PC-9 (cell line): ENCODE measurements at regions not wholly inside any gene's neighbourhood (a gene's known extent, or its start where the extent isn't known, plus 50 kb on each side); places are given as distances from the start of the nearest gene placed in this dataset.

Experiments used
- BruUV-seq: library from RNA; stranded (reverse); fragments of 400-500 nt; replicated peaks from 2 replicates; lab custom pipeline; 2021; lab: Mats Ljungman, UMichigan
- CTCF ChIA-PET: fragments of 300-600 bp; sonication (Branson Sonifier 250); formaldehyde crosslinking; loops from one replicate; lab custom pipeline; 2022; ENCODE audit warnings: antibody characterized with exemption; lab: Charles Lee
- POLR2A ChIA-PET: fragments of 300-600 bp; sonication (Branson Sonifier 250); formaldehyde crosslinking; loops from one replicate; lab custom pipeline; 2022; ENCODE audit warnings: antibody characterized with exemption; ENCODE audit not compliant: unreplicated experiment; lab: Charles Lee
- DNase-seq, 2 experiments: peaks; one replicate each; pipeline versions ENCODE4 v3.0.0 to v3.0.0-alpha.2; 2015 to 2022; ENCODE audit warnings: mixed read lengths in 1 of 2
- H2AFZ ChIP-seq: fragments of 200-600 bp; sonication (generic); 2 replicates; pipeline ENCODE4 v1.8.1; 2017; ENCODE audit warnings: antibody characterized with exemption
- H3F3A ChIP-seq: fragments of 200-600 bp; sonication (generic); 2 replicates; pipeline ENCODE4 v1.8.1; 2017; ENCODE audit warnings: antibody characterized with exemption, mild to moderate bottlenecking, low read depth; ENCODE audit not compliant: insufficient read depth
- H3K27ac ChIP-seq: fragments of 200-600 bp; sonication (generic); 2 replicates; pipeline ENCODE4 v1.6.1; 2016; ENCODE audit warnings: mixed run types
- H3K27me3 ChIP-seq: fragments of 200-600 bp; sonication (generic); 2 replicates; pipeline ENCODE4 v1.6.1; 2016; ENCODE audit warnings: low read depth, mixed run types; ENCODE audit not compliant: insufficient read depth
- H3K36me3 ChIP-seq: fragments of 200-600 bp; sonication (generic); 2 replicates; pipeline ENCODE4 v1.6.1; 2016; ENCODE audit warnings: low read depth, mixed run types
- H3K4me1 ChIP-seq: fragments of 200-600 bp; sonication (generic); replicated peaks from 2 replicates; pipeline ENCODE4 v1.6.1; 2016; ENCODE audit warnings: mixed run types; ENCODE audit not compliant: insufficient read depth
- H3K4me2 ChIP-seq: fragments of 200-600 bp; sonication (generic); 2 replicates; pipeline ENCODE4 v1.6.1; 2017; ENCODE audit warnings: mixed run types
- H3K4me3 ChIP-seq: fragments of 200-600 bp; sonication (generic); 2 replicates; pipeline ENCODE4 v1.6.1; 2016; ENCODE audit warnings: mixed run types
- H3K79me2 ChIP-seq: fragments of 200-600 bp; sonication (generic); 2 replicates; pipeline ENCODE4 v1.6.1; 2017; ENCODE audit warnings: low read depth, mixed run types
- H3K9me2 ChIP-seq: fragments of 200-600 bp; sonication (generic); 2 replicates; pipeline ENCODE4 v1.8.1; 2017; ENCODE audit warnings: mild to moderate bottlenecking; ENCODE audit not compliant: insufficient read depth
- H3K9me3 ChIP-seq: fragments of 200-600 bp; sonication (generic); 2 replicates; pipeline ENCODE4 v1.8.1; 2016; ENCODE audit warnings: low read depth; ENCODE audit not compliant: insufficient read depth
- H4K20me1 ChIP-seq: fragments of 200-600 bp; sonication (generic); 2 replicates; pipeline ENCODE4 v1.8.1; 2017; ENCODE audit not compliant: insufficient read depth
- EZH2 ChIP-seq: fragments of 200-600 bp; sonication (generic); IDR thresholded peaks from 2 replicates; pipeline ENCODE4 v1.8.0; 2017; ENCODE audit warnings: antibody characterized with exemption, low read depth
- intact Hi-C: fragments of 100-400 bp; cut with micrococcal nuclease; formaldehyde crosslinking; loops from one replicate; pipeline ENCODE4 v1.10.0; 2022; ENCODE audit not compliant: unreplicated experiment
- TF ChIP-seq, protein P1 (sequence below): fragments of 200-600 bp; sonication (generic); conservative IDR thresholded peaks from 2 replicates; pipeline ENCODE4 v1.6.1; 2017; ENCODE audit warnings: mixed run types, antibody characterized with exemption, mild to moderate bottlenecking, moderate library complexity

DNA sequence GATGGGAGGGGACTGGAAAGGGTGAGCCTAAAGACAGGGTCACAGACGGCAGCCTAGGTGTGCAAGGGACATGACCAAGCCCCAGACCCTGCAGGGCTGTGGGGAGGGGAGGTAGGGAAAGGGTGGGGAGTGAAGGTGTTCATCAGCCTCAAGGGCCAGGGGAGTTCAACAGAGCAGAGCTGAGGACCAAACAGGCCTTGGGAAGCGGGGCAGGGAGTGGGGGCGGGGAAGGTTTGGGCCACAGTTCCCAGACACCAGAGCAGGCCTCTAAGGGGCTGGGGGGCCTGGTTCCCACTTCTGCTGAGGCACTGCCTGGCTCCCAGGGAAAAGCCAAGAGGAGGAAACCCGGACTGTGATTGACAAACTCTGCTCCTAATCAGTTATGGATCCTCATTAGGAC, 456.3 kb downstream of the MATN1 start:
- H4K20me1 ChIP-seq, result no peaks in the 10 kb centered on the region
- no peaks in the 10 kb centered on the region for H3K9me3 ChIP-seq
- H3F3A ChIP-seq, result no peaks in the 10 kb centered on the region
- intact Hi-C loops, result no loop called here
- no TSS peak for BruUV-seq
- H2AFZ ChIP-seq, result no peak overlapping the region
- TF ChIP-seq, protein P1, sequence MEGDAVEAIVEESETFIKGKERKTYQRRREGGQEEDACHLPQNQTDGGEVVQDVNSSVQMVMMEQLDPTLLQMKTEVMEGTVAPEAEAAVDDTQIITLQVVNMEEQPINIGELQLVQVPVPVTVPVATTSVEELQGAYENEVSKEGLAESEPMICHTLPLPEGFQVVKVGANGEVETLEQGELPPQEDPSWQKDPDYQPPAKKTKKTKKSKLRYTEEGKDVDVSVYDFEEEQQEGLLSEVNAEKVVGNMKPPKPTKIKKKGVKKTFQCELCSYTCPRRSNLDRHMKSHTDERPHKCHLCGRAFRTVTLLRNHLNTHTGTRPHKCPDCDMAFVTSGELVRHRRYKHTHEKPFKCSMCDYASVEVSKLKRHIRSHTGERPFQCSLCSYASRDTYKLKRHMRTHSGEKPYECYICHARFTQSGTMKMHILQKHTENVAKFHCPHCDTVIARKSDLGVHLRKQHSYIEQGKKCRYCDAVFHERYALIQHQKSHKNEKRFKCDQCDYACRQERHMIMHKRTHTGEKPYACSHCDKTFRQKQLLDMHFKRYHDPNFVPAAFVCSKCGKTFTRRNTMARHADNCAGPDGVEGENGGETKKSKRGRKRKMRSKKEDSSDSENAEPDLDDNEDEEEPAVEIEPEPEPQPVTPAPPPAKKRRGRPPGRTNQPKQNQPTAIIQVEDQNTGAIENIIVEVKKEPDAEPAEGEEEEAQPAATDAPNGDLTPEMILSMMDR, result no peak
- TF ChIP-seq EZH2, result no peak
- ChIA-PET POLR2A (no interaction called here), CTCF (no interaction called here)
- no peak overlapping the region for H3K4me2 ChIP-seq
- no peaks in the 10 kb centered on the region for H3K36me3 ChIP-seq
- no peaks in the 10 kb centered on the region for H3K79me2 ChIP-seq
- no peak for DNase-seq
- H3K27me3 ChIP-seq, result peaks cover 17% of the 10 kb centered on the region; the same call in 1 of the 2 replicates
- no peak overlapping the region for H3K4me3 ChIP-seq
- H3K9me2 ChIP-seq, result no peaks in the 10 kb centered on the region
- H3K4me1 ChIP-seq, result no peaks in the 10 kb centered on the region
- H3K27ac ChIP-seq, result no peak overlapping the region

DNA sequence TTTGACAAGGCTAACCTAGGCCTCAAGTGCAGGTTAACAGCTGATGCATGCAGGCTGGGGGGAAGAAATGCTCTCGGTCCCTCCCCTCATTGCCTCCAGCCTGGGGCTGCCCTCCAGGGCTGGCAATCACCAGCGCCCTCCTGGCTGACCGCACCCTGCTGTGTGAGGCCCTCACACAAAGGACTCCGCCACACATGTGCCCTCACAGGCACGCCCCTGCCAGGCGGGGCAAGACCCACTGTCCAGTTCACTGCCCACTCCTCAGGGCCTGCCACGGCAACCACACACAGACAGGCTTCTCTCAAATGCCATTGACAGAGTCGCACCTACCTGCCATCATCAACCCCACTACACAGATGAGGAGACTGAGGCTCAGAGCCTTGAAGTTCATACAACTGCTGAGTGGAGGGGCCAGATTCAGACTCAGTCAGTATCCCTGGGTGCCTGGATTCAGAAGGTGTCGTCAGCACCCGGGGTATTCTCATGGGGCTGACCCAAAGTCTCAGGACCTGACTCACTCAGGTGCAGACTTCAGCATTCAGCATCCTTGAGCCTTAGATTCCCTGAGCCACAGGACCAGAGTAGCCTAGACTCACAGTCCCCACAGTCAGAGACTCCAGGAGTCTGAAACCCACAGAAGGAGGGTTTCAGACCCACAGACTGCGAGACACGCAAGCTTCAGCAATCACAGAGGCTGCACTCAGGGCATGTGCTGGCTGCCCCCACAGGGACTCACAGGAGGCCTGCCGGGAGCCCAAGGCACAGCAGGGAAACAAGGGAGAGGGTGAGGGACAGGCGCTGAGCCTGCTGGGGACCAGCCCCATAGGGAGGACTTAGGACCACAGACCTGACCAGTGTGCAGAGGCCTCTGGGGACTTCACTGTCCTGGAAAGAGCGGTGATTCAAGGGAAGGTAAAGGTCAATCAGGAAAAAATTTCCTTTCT, 458.0 kb downstream of the MATN1 start:
- H3K36me3 ChIP-seq, result no peaks in the 10 kb centered on the region
- BruUV-seq, result no TSS peak
- H3K27ac ChIP-seq, result no peak overlapping the region
- H3K9me2 ChIP-seq, result no peaks in the 10 kb centered on the region
- intact Hi-C loops, result no loop called here
- no peaks in the 10 kb centered on the region for H3K4me1 ChIP-seq
- H4K20me1 ChIP-seq, result no peaks in the 10 kb centered on the region
- ChIA-PET CTCF (no interaction called here), POLR2A (no interaction called here)
- H3K79me2 ChIP-seq, result no peaks in the 10 kb centered on the region
- H3K27me3 ChIP-seq, result peaks cover 16% of the 10 kb centered on the region
- DNase-seq, result no peak
- H3K4me3 ChIP-seq, result no peak overlapping the region
- H3K9me3 ChIP-seq, result no peaks in the 10 kb centered on the region
- TF ChIP-seq, protein P1, result no peak
- no peak for TF ChIP-seq EZH2
- H3F3A ChIP-seq, result no peaks in the 10 kb centered on the region
- H3K4me2 ChIP-seq, result no peak overlapping the region
- H2AFZ ChIP-seq, result no peak overlapping the region

DNA sequence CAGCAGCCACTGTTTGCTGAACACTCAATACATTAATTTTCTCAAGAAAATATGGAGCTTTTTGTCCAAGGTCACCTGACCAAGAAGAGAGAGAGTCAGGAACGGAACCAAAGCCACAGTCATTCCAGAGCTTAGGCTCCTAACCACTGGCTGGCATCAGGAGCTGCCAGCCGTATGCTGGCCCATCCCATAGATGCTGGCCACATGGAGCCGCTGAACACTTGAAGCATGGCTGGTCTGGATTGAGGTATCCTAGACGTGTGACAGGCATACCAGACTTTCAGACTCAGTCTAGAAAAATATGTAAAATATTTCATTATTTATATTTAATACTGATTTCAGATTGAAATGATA, 458.7 kb downstream of the MATN1 start:
- no TSS peak for BruUV-seq

More for the DNA sequence above, 458.7 kb downstream of the MATN1 start:
- no peaks in the 10 kb centered on the region for H3F3A ChIP-seq
- TF ChIP-seq EZH2, result no peak
- TF ChIP-seq, protein P1, result no peak
- H3K79me2 ChIP-seq, result no peaks in the 10 kb centered on the region
- H3K4me1 ChIP-seq, result no peaks in the 10 kb centered on the region
- no peak overlapping the region for H2AFZ ChIP-seq
- H3K9me2 ChIP-seq, result no peaks in the 10 kb centered on the region
- POLR2A ChIA-PET, result no interaction called here
- no peak overlapping the region for H3K4me3 ChIP-seq
- intact Hi-C loops, result no loop called here
- no peak overlapping the region for H3K4me2 ChIP-seq
- H3K9me3 ChIP-seq, result no peaks in the 10 kb centered on the region
- CTCF ChIA-PET, result no interaction called here
- peaks cover 19% of the 10 kb centered on the region for H3K27me3 ChIP-seq
- H3K36me3 ChIP-seq, result no peaks in the 10 kb centered on the region
- no peaks in the 10 kb centered on the region for H4K20me1 ChIP-seq
- no peak overlapping the region for H3K27ac ChIP-seq
- no peak for DNase-seq
